MG63 (cell line): ENCODE measurements at regions not wholly inside any gene's neighbourhood (a gene's known extent, or its start where the extent isn't known, plus 50 kb on each side); places are given as distances from the start of the nearest gene placed in this dataset.

Source experiments
- DNase-seq: peaks from one replicate; pipeline ENCODE4 v3.0.0-alpha.2; 2020
- H3K27me3 ChIP-seq: fragments of 250-450 bp; sonication (Bioruptor Pico); 2 replicates; pipeline ENCODE4 v1.5.1; 2020; ENCODE audit warnings: mild to moderate bottlenecking, moderate library complexity
- H3K36me3 ChIP-seq: fragments of 250-450 bp; sonication (Bioruptor Pico); 2 replicates; pipeline ENCODE4 v1.5.1; 2020; ENCODE audit warnings: mild to moderate bottlenecking, moderate library complexity
- H3K4me3 ChIP-seq: fragments of 250-450 bp; sonication (Bioruptor Pico); 2 replicates; pipeline ENCODE4 v1.5.1; 2020; ENCODE audit warnings: mild to moderate bottlenecking, moderate library complexity
- H3K9me3 ChIP-seq: fragments of 250-450 bp; sonication (Bioruptor Pico); 2 replicates; pipeline ENCODE4 v1.5.1; 2020; ENCODE audit warnings: mild to moderate bottlenecking, moderate library complexity

GRCh38 chr16:85259115-85259831 lies 147.0 kb upstream of the CIBAR2 start:
- H3K4me3 ChIP-seq: no peak overlapping the region
- no peak for DNase-seq
- no peaks in the 10 kb centered on the region for H3K9me3 ChIP-seq
- H3K36me3 ChIP-seq: no peaks in the 10 kb centered on the region
- no peaks in the 10 kb centered on the region for H3K27me3 ChIP-seq

- Histone ChIP-seq H3K27me3 (no peaks in the 10 kb centered on the region), H3K36me3 (no peaks in the 10 kb centered on the region), H3K9me3 (no peaks in the 10 kb centered on the region), H3K4me3 (no peak overlapping the region)
- no peak for DNase-seq
Observed at GRCh38 chr16:85259832-85260167, 147.5 kb upstream of the CIBAR2 start.

GRCh38 chr16:85261204-85261603 lies 148.9 kb upstream of the CIBAR2 start:
- no peak overlapping the region for H3K4me3 ChIP-seq
- no peaks in the 10 kb centered on the region for H3K9me3 ChIP-seq
- H3K27me3 ChIP-seq: no peaks in the 10 kb centered on the region
- no peak for DNase-seq
- no peaks in the 10 kb centered on the region for H3K36me3 ChIP-seq

- Histone ChIP-seq H3K36me3 (no peaks in the 10 kb centered on the region), H3K27me3 (no peaks in the 10 kb centered on the region), H3K4me3 (no peak overlapping the region), H3K9me3 (no peaks in the 10 kb centered on the region)
- DNase-seq: no peak
Observed at GRCh38 chr16:85261657-85262557, 149.6 kb upstream of the CIBAR2 start.

- H3K9me3 ChIP-seq: no peaks in the 10 kb centered on the region
- H3K4me3 ChIP-seq: no peak overlapping the region
- no peak for DNase-seq
- no peaks in the 10 kb centered on the region for H3K36me3 ChIP-seq
- no peaks in the 10 kb centered on the region for H3K27me3 ChIP-seq
Observed at GRCh38 chr16:85262558-85263238, 150.4 kb upstream of the CIBAR2 start.

GRCh38 chr16:85263239-85263585 lies 150.9 kb upstream of the CIBAR2 start:
- Histone ChIP-seq H3K9me3 (no peaks in the 10 kb centered on the region), H3K27me3 (no peaks in the 10 kb centered on the region), H3K4me3 (no peak overlapping the region), H3K36me3 (no peaks in the 10 kb centered on the region)
- no peak for DNase-seq

GRCh38 chr16:85264752-85265151 lies 152.5 kb upstream of the CIBAR2 start:
- no peak for DNase-seq
- Histone ChIP-seq H3K4me3 (no peak overlapping the region), H3K36me3 (no peaks in the 10 kb centered on the region), H3K9me3 (no peaks in the 10 kb centered on the region), H3K27me3 (no peaks in the 10 kb centered on the region)

- H3K36me3 ChIP-seq: no peaks in the 10 kb centered on the region
- no peaks in the 10 kb centered on the region for H3K27me3 ChIP-seq
- no peak overlapping the region for H3K4me3 ChIP-seq
- H3K9me3 ChIP-seq: no peaks in the 10 kb centered on the region
- DNase-seq: no peak
Observed at GRCh38 chr16:85265161-85265784, 153.0 kb upstream of the CIBAR2 start.

GRCh38 chr16:85265810-85266209 lies 153.5 kb upstream of the CIBAR2 start:
- DNase-seq: no peak
- Histone ChIP-seq H3K4me3 (no peak overlapping the region), H3K9me3 (no peaks in the 10 kb centered on the region), H3K36me3 (no peaks in the 10 kb centered on the region), H3K27me3 (no peaks in the 10 kb centered on the region)

- DNase-seq: no peak
- no peak overlapping the region for H3K4me3 ChIP-seq
- no peaks in the 10 kb centered on the region for H3K9me3 ChIP-seq
- no peaks in the 10 kb centered on the region for H3K27me3 ChIP-seq
- H3K36me3 ChIP-seq: no peaks in the 10 kb centered on the region
Observed at GRCh38 chr16:85266857-85267256, 154.6 kb upstream of the CIBAR2 start.

GRCh38 chr16:85267414-85267945 lies 155.2 kb upstream of the CIBAR2 start:
- H3K4me3 ChIP-seq: no peak overlapping the region
- no peaks in the 10 kb centered on the region for H3K27me3 ChIP-seq
- no peak for DNase-seq
- no peaks in the 10 kb centered on the region for H3K9me3 ChIP-seq
- no peaks in the 10 kb centered on the region for H3K36me3 ChIP-seq

- no peak overlapping the region for H3K4me3 ChIP-seq
- no peak for DNase-seq
- no peaks in the 10 kb centered on the region for H3K27me3 ChIP-seq
- no peaks in the 10 kb centered on the region for H3K36me3 ChIP-seq
- no peaks in the 10 kb centered on the region for H3K9me3 ChIP-seq
Observed at GRCh38 chr16:85269165-85269564, 156.9 kb upstream of the CIBAR2 start.

- H3K36me3 ChIP-seq: no peaks in the 10 kb centered on the region
- H3K27me3 ChIP-seq: no peaks in the 10 kb centered on the region
- H3K9me3 ChIP-seq: no peaks in the 10 kb centered on the region
- H3K4me3 ChIP-seq: no peak overlapping the region
- no peak for DNase-seq
Observed at GRCh38 chr16:85270374-85270773, 158.1 kb upstream of the CIBAR2 start.

- Histone ChIP-seq H3K4me3 (no peak overlapping the region), H3K36me3 (no peaks in the 10 kb centered on the region), H3K27me3 (no peaks in the 10 kb centered on the region), H3K9me3 (no peaks in the 10 kb centered on the region)
- DNase-seq: no peak
Observed at GRCh38 chr16:85271198-85271597, 158.9 kb upstream of the CIBAR2 start.

GRCh38 chr16:85273293-85273692 lies 161.0 kb upstream of the CIBAR2 start:
- Histone ChIP-seq H3K36me3 (no peaks in the 10 kb centered on the region), H3K27me3 (no peaks in the 10 kb centered on the region), H3K9me3 (no peaks in the 10 kb centered on the region), H3K4me3 (no peak overlapping the region)
- no peak for DNase-seq

- Histone ChIP-seq H3K36me3 (no peaks in the 10 kb centered on the region), H3K9me3 (no peaks in the 10 kb centered on the region), H3K27me3 (no peaks in the 10 kb centered on the region), H3K4me3 (no peak overlapping the region)
- DNase-seq: no peak
Observed at GRCh38 chr16:85274501-85274900, 162.2 kb upstream of the CIBAR2 start.

GRCh38 chr16:85274924-85275323 lies 162.7 kb upstream of the CIBAR2 start:
- no peaks in the 10 kb centered on the region for H3K9me3 ChIP-seq
- no peaks in the 10 kb centered on the region for H3K36me3 ChIP-seq
- H3K4me3 ChIP-seq: no peak overlapping the region
- H3K27me3 ChIP-seq: no peaks in the 10 kb centered on the region
- no peak for DNase-seq
